ENCODE measurements at regions not wholly inside any gene's neighbourhood (a gene's known extent, or its start where the extent isn't known, plus 50 kb on each side); places are given as distances from the start of the nearest gene placed in this dataset.
"Not testable (repeated sequence)": the region's sequence is repeated elsewhere in the genome, so short reads cannot be mapped to it uniquely, and the experiment has no call there.

- DNase-seq; ATAC-seq (ENCODE audit: poor library complexity); intact Hi-C loops (cut with DNase I): not testable (repeated sequence)
These were observed 400.1 kb upstream of the ESRRG start for GRCh38 chr1:217123340-217123739.

- ATAC-seq (ENCODE audit: poor library complexity) = no peak
- intact Hi-C loops (cut with DNase I) = no loop called here
- no peak for DNase-seq
These were observed 394.8 kb upstream of the ESRRG start for GRCh38 chr1:217117973-217118465.

- intact Hi-C loops (cut with DNase I) = no loop called here
- DNase-seq (no peak), ATAC-seq (ENCODE audit: poor library complexity) (no peak)
These were observed 392.5 kb upstream of the ESRRG start for GRCh38 chr1:217115404-217116380.

GRCh38 chr1:217109928-217110327 is 386.7 kb upstream of the ESRRG start:
- intact Hi-C loops (cut with DNase I) = no loop called here
- ATAC-seq (ENCODE audit: poor library complexity) = no peak

GRCh38 chr1:217106231-217106901 is 383.1 kb upstream of the ESRRG start:
- DNase-seq (no peak), ATAC-seq (ENCODE audit: poor library complexity) (no peak)
- intact Hi-C loops (cut with DNase I) = no loop called here

More at GRCh38 chr1:217109928-217110327, 386.7 kb upstream of the ESRRG start:
- no peak for DNase-seq

GRCh38 chr1:217105437-217105836 is 382.2 kb upstream of the ESRRG start:
- intact Hi-C loops (cut with DNase I) = no loop called here
- DNase-seq (no peak), ATAC-seq (ENCODE audit: poor library complexity) (no peak)

GRCh38 chr1:217097819-217098218 is 374.6 kb upstream of the ESRRG start:
- DNase-seq = no peak
- intact Hi-C loops (cut with DNase I) = no loop called here
- no peak for ATAC-seq (ENCODE audit: poor library complexity)

- intact Hi-C loops (cut with DNase I) = no loop called here
- ATAC-seq (ENCODE audit: poor library complexity) = no peak
These were observed 373.0 kb upstream of the ESRRG start for GRCh38 chr1:217096200-217096599.

GRCh38 chr1:217095050-217095622 is 371.9 kb upstream of the ESRRG start:
- ATAC-seq (ENCODE audit: poor library complexity) (no peak), DNase-seq (no peak)
- intact Hi-C loops (cut with DNase I) = no loop called here

More at GRCh38 chr1:217096200-217096599, 373.0 kb upstream of the ESRRG start:
- no peak for DNase-seq

- no peak for DNase-seq
- no peak for ATAC-seq (ENCODE audit: poor library complexity)
- intact Hi-C loops (cut with DNase I) = no loop called here
These were observed 368.3 kb upstream of the ESRRG start for GRCh38 chr1:217091561-217091960.

- no peak for DNase-seq
- ATAC-seq (ENCODE audit: poor library complexity) = peak; percentile 69
- intact Hi-C loops (cut with DNase I) = no loop called here
These were observed 367.1 kb upstream of the ESRRG start for GRCh38 chr1:217090060-217090911.

GRCh38 chr1:217089361-217090014 is 366.3 kb upstream of the ESRRG start:
- intact Hi-C loops (cut with DNase I) = no loop called here
- DNase-seq = peak; percentile 49
- ATAC-seq (ENCODE audit: poor library complexity) = peak; percentile 85

GRCh38 chr1:217088521-217089284 is 365.5 kb upstream of the ESRRG start:
- intact Hi-C loops (cut with DNase I) = no loop called here
- DNase-seq (no peak), ATAC-seq (ENCODE audit: poor library complexity) (peak; percentile 39)

- ATAC-seq (ENCODE audit: poor library complexity) = no peak
- intact Hi-C loops (cut with DNase I) = no loop called here
- DNase-seq = no peak
These were observed 364.8 kb upstream of the ESRRG start for GRCh38 chr1:217088011-217088410.

GRCh38 chr1:217079584-217079983 is 356.4 kb upstream of the ESRRG start:
- intact Hi-C loops (cut with DNase I) = no loop called here
- ATAC-seq (ENCODE audit: poor library complexity) = no peak
- DNase-seq = no peak

- no peak for DNase-seq
- ATAC-seq (ENCODE audit: poor library complexity) = peak; percentile 45
- intact Hi-C loops (cut with DNase I) = no loop called here
These were observed 355.7 kb upstream of the ESRRG start for GRCh38 chr1:217078959-217079358.

GRCh38 chr1:217078078-217078690 is 355.0 kb upstream of the ESRRG start:
- intact Hi-C loops (cut with DNase I) = no loop called here
- DNase-seq (no peak), ATAC-seq (ENCODE audit: poor library complexity) (peak; percentile 84)
